ENCODE measurements at regions not wholly inside any gene's neighbourhood (a gene's known extent, or its start where the extent isn't known, plus 50 kb on each side); places are given as distances from the start of the nearest gene placed in this dataset.

DNA sequence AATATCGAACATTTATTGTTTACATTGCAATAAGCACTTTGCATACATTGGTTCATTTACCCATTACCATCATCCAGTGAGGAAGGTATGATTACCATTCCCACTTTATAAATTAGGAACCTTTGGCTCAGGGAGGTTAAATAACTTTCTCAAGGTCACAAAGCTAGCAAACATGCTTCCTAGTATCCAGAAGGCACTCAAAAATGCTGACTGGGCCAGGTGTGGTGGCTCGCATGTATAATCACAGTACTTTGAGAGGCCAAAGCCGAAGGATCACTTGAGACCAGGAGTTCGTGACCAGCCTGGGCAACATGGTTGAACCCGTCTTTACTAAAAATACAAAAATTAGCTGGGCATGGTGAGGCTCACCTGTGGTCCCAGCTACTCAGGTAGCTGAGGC is 259.6 kb downstream of the TMEM114 start:
- DNase-seq (no peak), ATAC-seq (no peak)
- no peak for TF ChIP-seq CTCF (IDR thresholded peaks at IDR 0.05)
- no peaks in the 10 kb centered on the region for H3K36me3 ChIP-seq
- peaks cover 0 to 24% (median 0%) of the 10 kb centered on the region in 11 donors for H3K9me3 ChIP-seq
- no peaks in the 10 kb centered on the region for H3K4me1 ChIP-seq
- no peak overlapping the region for H3K4me3 ChIP-seq
- peaks cover 0 to 4% (median 0%) of the 10 kb centered on the region in 7 donors for H3K27me3 ChIP-seq
- 78 to 79% methylated on average over 5 of the region's 5 CpGs for WGBS, 2 donors
- H3K27ac ChIP-seq: no peak overlapping the region
- intact Hi-C loops (cut with DNase I): no loop called here

GRCh38 chr16:8326232-8326631 is 264.1 kb downstream of the TMEM114 start:
- Histone ChIP-seq H3K4me3 (no peak overlapping the region), H3K27ac (no peak overlapping the region), H3K36me3 (no peaks in the 10 kb centered on the region), H3K4me1 (no peaks in the 10 kb centered on the region), H3K27me3 (peaks cover 0 to 4% (median 0%) of the 10 kb centered on the region in 7 donors), H3K9me3 (peaks cover 0 to 19% (median 0%) of the 10 kb centered on the region in 11 donors)
- WGBS, 2 donors: 84 to 89% methylated on average over 9 of the region's 9 CpGs
- no peak for ATAC-seq
- no peak for DNase-seq
- intact Hi-C loops (cut with DNase I): loop anchor here in 1 of 10 donors (5.0 kb wide), 1 partner anchor 131 kb away; no protein-coding TSS in a partner anchor
- TF ChIP-seq CTCF (IDR thresholded peaks at IDR 0.05): no peak

DNA sequence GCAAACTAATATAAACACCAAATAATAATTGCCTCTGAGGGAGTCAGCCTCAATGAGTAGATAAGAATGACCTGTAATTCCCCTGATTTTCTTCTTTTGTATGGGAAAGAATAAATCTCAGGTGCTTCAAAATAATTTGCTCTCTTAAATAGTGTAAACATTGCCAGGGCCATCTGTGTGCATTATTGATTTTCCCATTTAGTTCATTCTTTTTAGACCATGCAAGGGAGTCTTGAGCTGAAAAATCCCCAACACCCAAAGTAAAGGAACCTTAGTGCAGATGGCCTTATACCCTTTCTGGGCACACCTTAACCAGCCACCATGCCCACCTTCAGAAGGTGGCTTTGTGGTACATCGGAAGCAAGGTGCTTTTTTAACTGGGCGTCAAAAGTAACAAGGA is 267.2 kb downstream of the TMEM114 start:
- Histone ChIP-seq H3K36me3 (no peaks in the 10 kb centered on the region), H3K4me1 (no peaks in the 10 kb centered on the region), H3K27ac (no peak overlapping the region), H3K9me3 (peaks cover 0 to 18% (median 0%) of the 10 kb centered on the region in 11 donors), H3K4me3 (no peak overlapping the region), H3K27me3 (no peaks in the 10 kb centered on the region)
- no peak for TF ChIP-seq CTCF (IDR thresholded peaks at IDR 0.05)
- ATAC-seq (no peak), DNase-seq (no peak)
- intact Hi-C loops (cut with DNase I): no loop called here
- WGBS, 2 donors: 92 to 96% methylated on average over 2 of the region's 2 CpGs

GRCh38 chr16:8320131-8320530 is 270.2 kb downstream of the TMEM114 start:
- no peak for TF ChIP-seq CTCF (IDR thresholded peaks at IDR 0.05)
- ATAC-seq: no peak
- H3K4me1 ChIP-seq: no peaks in the 10 kb centered on the region
- H3K36me3 ChIP-seq: no peaks in the 10 kb centered on the region
- DNase-seq: no peak
- intact Hi-C loops (cut with DNase I): no loop called here
- no peaks in the 10 kb centered on the region for H3K27me3 ChIP-seq
- WGBS, 2 donors: 64 to 66% methylated on average over 5 of the region's 5 CpGs
- H3K27ac ChIP-seq: no peak overlapping the region
- H3K9me3 ChIP-seq: peaks cover 0 to 3% (median 0%) of the 10 kb centered on the region in 11 donors
- no peak overlapping the region for H3K4me3 ChIP-seq
